NCI-H146 treated with DMSO at 0.1 percent for 48 hours (cell line): ENCODE measurements at regions not wholly inside any gene's neighbourhood (a gene's known extent, or its start where the extent isn't known, plus 50 kb on each side); places are given as distances from the start of the nearest gene placed in this dataset.
"Not testable (repeated sequence)": the region's sequence is repeated elsewhere in the genome, so short reads cannot be mapped to it uniquely, and the experiment has no call there.

Source experiments
- DNase-seq: peaks from one replicate; lab custom pipeline; 2025; ENCODE audit not compliant: unreplicated experiment; lab: John Stamatoyannopoulos, UW

- DNase-seq, result no peak
These were observed 613.5 kb upstream of the TBX3 start for GRCh38 chr12:115297445-115297844.

GRCh38 chr12:115296613-115297198 is 612.7 kb upstream of the TBX3 start:
- no peak for DNase-seq

DNA sequence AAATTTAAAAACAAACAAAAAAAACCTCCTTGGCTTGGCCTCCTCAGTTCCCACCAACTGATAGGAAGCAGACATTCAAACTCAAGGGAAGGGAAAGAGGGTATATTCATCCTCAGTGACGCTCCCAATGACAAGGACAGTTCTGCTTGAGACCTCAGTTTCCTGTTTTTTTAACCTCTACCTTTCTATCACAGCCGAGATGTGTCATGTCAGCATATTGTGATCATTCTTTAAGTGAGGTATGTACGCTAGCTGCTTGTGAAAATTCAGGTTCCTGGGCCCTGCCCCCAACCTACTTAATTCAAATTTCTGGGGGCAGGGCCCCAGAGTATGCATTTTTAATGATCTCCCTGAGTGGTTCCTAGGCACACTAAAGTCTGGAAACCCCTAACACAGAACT is 611.9 kb upstream of the TBX3 start:
- no peak for DNase-seq

- DNase-seq, result no peak
These were observed 610.6 kb upstream of the TBX3 start for GRCh38 chr12:115294453-115295133.

GRCh38 chr12:115285429-115285828 is 601.5 kb upstream of the TBX3 start:
- DNase-seq, result not testable (repeated sequence)

DNA sequence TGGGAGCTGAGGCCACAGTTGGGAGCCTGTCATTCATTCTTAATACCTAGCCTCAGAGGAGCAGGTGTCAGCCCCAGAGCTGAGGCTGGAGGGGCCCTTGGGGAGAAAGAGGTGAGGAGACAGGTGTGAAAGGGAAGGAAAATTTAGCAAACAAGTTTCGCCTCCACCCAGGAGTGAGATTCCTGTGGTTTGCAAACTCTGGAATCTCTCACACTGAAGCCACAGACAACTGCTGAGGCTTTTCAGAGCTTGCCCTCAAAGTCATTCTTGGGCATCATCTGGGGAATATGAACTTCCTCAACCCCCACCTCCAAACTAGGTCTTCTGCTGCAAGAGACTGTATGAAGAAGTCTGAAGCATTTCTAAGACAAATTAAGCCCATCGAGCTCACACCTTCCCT is 589.5 kb upstream of the TBX3 start:
- DNase-seq, result no peak

- no peak for DNase-seq
These were observed 584.5 kb upstream of the TBX3 start for GRCh38 chr12:115268451-115268850.

- DNase-seq, result no peak
These were observed 583.9 kb upstream of the TBX3 start for GRCh38 chr12:115267891-115268290.

DNA sequence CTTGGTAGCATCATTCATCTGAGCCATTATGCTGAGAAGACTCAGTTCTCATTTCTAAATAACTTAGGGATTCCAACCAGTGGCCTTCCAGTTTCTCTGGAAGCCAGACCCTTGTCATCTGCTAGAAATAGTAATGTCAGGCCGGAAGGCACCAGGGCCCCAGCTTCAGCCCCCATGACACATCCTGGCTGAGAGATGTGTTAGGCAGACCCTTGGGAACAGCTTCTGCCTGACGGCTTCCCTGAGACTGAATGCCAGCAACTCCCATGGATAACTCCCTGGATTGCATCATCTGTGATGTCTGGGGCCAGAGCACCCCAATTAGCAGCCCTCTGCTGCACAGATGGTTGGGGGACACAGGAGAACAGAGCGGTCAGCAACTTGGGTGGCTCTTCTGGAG is 583.5 kb upstream of the TBX3 start:
- DNase-seq, result no peak

- DNase-seq, result no peak
These were observed 580.6 kb upstream of the TBX3 start for GRCh38 chr12:115264605-115265004.

- DNase-seq, result no peak
These were observed 577.9 kb upstream of the TBX3 start for GRCh38 chr12:115261691-115262398.

- DNase-seq, result no peak
These were observed 577.0 kb upstream of the TBX3 start for GRCh38 chr12:115260762-115261675.

- no peak for DNase-seq
These were observed 576.2 kb upstream of the TBX3 start for GRCh38 chr12:115259968-115260747.

- DNase-seq, result no peak
These were observed 573.8 kb upstream of the TBX3 start for GRCh38 chr12:115257791-115258190.

DNA sequence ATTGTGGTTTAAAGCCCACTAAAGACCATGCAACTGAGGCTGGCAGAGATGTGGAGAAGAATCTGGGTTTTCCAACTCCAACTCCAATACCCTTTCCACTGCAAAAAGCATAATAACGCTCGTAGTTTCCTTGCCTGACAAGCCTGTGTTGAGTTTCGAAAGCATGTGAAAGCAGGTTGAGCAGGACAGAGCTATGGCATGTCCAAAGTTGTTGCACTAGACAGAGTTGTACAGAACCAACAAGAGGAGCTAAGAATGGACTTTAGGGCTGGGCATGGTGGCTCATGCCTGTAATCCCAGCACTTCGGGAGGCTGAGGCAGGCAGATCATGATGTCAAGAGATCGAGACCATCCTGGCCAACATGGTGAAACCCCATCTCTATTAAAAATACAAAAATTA is 572.0 kb upstream of the TBX3 start:
- DNase-seq, result no peak

- DNase-seq, result no peak
These were observed 571.3 kb upstream of the TBX3 start for GRCh38 chr12:115255257-115255656.

GRCh38 chr12:115253049-115253448 is 569.1 kb upstream of the TBX3 start:
- DNase-seq, result no peak

GRCh38 chr12:115251727-115252126 is 567.8 kb upstream of the TBX3 start:
- DNase-seq, result no peak

GRCh38 chr12:115249671-115250278 is 565.8 kb upstream of the TBX3 start:
- no peak for DNase-seq

DNA sequence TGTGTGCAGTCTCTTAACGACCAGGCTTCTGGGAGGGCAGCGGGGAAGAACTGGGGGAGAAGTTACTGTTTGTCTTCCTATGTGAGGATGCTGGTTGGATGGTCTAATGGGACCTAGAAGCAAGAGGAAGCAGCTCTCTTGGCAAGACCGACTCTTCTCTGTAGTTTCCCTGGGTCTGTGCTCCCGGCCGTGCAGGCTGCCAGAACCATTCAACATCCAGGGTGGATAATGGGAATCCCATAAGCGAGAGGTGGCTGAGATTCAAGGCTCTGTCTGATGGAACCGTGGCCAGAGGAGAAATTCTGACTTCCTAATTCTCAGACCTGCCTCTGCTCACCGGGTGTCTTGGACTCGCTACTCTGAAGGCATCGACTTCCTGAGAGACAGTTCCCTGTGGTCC is 561.0 kb upstream of the TBX3 start:
- DNase-seq, result no peak
